NCI-H82 treated with DMSO at 0.1 percent for 48 hours (cell line): ENCODE measurements at regions not wholly inside any gene's neighbourhood (a gene's known extent, or its start where the extent isn't known, plus 50 kb on each side); places are given as distances from the start of the nearest gene placed in this dataset.

Experiments used
- DNase-seq: peaks from one replicate; lab custom pipeline; 2025; ENCODE audit not compliant: unreplicated experiment; lab: John Stamatoyannopoulos, UW

DNA sequence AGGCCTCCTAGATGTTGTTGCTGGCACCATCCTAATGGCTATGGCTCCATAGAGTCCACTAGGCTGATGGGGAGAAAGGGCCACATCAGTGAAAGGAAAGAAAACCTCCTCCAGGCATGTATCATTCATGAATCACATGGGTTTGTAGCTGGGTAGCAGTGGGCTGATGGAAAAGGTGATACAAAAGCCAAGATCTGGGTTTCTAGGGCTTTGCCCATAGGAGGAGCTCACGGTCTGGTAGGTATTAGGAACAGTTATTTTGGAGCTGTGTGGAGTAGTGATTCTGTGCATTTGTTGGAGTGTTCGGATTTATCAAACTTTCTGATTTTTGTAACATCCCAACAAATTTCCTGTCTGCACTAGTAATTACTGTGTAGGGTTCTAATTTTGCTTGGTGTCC, 259.2 kb downstream of the SLC4A3 start:
- DNase-seq, result peak; percentile 17

DNA sequence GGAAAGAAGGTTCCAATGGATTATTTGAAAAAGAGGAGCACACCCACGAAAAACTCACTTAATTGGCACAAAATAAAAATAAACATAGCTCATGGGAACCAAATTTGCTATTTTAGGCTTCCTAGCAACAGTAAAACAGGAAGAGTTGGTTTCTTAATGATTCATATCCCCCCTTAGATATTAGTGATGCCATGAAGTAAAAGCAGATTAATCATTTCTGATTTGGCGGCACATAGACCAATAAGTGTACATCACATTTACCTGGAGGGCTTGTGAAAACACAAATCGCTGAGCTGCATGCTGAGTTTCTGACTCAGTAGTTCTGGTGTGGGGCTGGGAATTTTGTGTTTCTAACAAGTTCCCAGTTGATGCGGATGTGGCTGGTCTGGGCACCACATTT, 260.4 kb downstream of the SLC4A3 start:
- no peak for DNase-seq

DNA sequence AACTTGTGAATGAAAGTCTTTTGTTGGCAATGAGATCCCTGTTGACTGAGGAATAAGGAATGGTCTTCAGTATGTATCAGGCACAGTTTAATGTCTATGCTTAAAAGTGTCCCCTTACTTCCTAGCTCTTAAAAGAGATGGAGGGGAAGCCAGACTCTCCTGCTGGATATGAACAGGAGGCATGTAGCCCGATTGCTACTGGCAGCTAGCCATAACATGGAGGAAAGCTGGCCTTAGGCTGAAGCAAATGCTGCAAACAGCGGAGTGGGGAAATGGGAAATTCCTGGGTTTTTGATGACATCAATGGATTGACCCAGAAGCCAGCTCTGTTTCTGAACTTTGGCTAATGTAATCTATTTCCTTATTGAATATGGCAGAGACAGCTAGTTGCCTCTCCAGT, 266.1 kb downstream of the SLC4A3 start:
- no peak for DNase-seq

DNA sequence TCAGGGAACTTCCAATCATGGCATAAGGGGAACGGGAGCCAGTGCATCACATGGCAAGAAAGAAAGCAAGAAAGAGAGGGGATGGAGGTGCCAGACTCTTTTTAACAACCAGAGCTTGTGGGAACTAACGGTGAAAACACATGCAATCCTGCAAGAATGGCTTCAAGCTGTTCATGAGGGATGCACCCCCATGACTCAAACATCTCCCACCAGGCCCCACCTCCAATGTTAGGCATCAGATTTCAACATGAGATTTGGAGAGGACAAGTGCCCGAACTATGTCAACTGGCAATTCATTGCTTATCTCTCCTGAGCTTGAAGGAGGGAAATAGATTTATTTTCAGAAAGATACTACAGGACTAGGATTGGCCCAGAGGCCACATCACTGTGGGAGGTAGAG, 270.0 kb downstream of the SLC4A3 start:
- DNase-seq, result no peak

DNA sequence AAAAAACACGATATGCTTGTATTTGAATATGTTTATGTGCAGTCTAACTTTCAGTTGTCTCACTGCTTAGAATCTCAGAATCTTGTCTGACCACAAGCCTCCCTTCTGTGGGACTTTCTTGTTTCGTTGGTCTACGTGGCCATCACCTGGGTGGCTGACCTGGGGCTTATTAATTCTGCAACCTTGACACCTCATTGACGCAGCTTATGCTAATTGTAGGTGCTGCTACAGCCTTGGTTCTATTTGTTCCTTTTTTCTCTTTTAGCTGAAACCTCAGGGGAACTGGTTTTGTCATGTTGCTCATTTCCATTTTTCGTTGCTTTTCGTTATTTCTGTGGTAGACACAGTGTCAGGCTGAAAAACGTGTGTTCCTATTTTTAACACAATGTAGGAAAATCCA, 273.7 kb downstream of the SLC4A3 start:
- DNase-seq, result no peak

DNA sequence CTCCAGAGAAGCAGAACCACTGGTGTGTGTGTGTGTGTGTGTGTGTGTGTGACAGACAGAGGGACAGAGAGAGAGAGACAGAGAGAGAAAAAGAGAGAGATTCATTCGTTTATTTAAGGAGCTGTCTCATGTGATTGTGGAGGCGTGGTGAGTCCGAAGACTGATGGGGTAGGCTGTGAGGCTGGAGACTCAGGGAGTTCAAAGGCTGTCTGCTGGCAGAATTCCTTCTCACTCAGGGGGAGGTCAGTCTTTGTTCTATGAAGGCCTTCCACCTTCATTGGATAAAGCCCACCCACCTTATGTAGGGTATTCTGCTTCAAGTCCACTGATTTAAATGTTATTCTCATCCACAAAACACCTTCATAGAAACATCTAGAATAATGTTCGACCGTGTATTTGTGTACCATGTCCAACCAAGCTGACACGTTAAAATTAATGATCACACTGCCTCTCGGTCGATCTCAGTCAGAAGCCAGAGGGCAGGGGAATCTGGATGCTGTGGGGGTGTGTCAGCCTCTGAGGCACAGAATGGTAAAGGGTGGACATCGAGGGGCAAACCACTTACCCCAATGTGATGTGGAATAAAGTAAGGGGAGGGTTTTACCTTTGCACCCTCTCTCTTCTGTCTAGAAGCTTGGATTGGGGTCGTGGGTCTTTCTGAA, 275.6 kb downstream of the SLC4A3 start:
- no peak for DNase-seq

DNA sequence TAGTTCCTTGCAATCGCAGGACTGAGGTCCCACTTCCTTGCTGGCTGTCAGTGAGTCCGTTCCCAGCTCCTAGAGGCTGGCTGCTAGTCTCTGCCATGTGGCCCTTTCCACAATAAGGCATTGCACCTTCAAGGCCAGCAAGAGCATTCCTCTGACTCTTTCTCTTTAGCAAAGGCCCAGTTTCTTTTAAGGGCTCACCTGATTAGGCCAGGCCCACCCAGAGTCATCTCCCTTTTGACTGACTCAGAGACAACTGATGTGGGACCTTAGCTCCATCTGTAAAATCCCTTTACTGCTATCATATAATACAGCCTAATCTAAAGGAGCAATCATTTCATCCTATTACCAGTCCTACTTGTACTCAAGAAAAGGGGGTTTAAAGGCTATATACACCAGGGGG, 278.2 kb downstream of the SLC4A3 start:
- no peak for DNase-seq

DNA sequence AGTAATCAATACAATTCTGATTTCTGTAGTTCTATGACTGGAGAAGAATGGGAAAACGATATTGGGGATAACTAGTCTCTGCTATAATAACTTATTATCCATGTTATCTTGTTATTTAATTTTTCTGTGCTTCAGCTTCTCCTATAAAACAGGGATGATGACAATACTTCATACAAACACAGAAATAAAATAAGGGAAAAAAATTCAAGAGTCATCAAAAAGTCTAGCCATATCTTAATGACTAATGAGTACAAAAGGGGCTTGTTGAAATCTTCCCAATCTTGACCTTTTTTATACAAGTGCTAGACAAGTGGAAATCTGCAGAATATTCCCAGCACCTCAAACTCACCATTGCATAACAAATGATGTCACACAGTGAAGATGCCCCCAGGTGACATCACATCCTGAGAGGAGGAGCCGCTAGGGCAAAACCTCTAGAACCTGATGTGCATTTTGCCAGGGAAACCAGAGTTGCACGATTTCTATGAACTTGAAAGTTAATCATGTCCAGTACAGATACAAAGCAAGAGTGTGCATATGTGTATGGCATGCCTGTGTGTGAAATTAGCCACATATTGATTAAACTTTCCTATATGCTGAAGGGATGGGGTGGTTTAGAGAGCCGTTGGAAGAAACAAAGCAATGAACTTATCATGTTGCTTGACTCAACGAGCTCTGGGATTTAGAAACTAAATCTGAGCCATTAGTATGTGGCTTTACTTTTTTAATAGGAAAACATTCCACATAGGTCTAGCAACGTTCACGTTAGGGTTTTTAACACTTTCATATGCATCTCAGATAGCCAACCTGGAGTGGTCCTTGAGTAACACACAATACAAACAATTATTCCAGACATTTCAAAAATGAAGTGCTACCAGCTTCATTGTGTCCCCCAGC, 278.9 kb downstream of the SLC4A3 start:
- DNase-seq, result no peak

DNA sequence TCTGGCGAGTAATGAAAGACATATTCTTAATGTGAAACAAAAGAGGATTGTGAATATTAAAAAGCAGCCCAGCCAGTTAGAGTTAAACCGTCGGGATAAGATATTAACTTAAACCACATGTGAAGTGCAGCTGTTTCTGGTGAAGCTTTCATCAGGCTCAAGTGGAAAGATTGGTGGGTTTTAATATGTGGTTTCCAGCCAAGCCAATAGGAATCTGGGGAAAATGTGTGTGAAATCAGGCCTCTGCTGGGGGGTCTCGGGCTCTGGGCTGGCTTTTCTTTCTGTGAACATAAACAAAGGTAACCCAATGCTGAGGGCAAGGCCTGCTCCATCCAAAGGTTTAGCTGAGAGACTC, 279.6 kb downstream of the SLC4A3 start:
- no peak for DNase-seq

DNA sequence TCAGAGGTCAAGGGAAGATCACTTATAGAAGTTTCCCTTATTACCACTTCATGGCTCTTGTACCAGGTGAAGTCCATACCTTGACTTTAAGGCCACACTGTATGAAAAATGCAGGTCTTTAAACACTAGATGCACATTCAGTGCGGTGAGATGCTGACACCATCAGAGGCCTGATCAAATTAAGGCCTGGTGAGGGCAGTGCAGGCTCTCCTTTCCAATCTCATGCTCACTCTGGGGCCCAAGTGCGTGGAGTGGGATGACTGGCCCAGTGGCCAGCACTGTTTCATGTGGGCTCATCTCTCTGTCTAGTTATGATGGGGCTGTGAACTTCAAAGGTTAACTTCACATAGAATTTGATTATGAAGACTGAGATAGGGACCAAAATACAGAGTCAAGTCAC, 281.1 kb downstream of the SLC4A3 start:
- no peak for DNase-seq

DNA sequence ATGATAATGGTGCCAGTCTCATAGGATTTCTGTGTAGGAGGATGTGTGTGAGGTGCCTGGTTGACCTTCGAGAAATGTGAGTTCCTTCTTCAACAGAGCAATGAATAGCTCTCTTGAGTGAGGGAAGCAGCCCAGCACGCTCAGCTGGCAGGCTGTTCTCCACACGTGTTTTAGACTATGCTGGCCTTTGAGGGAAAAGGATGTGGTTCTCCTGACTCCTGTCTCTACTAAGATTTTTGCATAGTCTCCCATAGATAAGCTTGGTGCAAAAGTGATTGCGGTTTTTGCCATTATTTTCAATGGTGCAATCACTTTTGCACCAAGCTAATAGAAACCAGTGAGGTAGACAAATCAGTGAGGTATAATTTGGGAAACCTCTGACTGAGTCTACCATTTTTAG, 284.1 kb downstream of the SLC4A3 start:
- no peak for DNase-seq

DNA sequence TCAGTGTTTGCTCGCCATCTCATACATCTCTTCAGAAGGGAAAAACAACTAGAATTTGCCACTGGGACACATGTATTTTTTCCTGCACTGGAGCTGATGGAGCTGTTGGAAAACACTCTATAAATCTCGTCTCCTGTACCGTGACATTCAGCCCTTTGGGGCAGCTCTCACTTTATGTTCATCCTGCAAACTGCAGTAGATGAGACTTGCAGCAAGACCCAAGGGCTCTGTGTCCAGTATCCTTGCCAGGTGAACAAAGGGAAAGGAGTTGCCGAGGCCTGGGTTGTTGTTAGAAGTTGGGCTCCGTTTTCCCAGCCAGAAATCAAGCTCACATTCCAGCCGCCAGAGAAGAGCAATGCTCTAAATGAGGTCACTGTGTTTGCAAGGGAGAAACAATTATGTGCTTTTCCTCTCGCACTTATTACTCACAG, 285.1 kb downstream of the SLC4A3 start:
- no peak for DNase-seq

DNA sequence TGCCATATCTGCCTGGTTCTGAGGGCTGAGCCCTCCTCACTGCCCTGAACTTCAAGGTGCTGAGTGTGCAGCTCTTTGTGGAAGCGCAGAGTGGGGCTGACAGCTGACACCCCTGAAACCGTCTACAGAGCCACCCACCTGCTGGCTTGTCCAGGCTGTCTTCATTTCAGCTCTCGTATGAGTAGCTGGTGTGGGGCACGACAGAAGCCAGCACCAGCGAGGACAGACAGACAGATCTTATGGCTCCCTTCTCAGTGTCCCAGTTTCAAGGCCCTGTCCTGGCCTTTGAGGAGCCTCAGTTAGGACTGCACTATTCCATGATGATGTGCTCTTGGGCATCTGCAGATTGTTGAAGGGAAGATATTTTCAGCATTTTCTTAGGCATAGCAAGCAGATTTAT, 287.1 kb downstream of the SLC4A3 start:
- no peak for DNase-seq

DNA sequence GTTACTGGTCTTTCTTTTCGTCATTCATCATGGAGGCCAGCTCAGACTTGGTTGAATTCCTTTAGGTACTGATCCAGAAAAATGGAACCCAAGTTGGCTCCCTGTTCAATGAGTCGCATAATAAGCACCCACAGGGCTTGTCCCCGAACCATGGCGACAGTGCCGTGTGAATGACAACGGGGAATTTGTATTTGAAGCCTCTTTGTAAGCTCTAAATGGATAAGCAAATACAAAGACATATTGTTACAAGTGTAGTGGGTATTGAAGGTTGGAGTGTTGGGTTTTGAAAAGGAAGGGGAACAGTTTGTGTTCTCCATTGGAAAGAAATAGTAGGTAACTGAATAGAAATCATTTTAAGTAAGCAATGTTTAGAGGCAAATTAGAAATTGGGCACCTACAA, 288.9 kb downstream of the SLC4A3 start:
- no peak for DNase-seq

DNA sequence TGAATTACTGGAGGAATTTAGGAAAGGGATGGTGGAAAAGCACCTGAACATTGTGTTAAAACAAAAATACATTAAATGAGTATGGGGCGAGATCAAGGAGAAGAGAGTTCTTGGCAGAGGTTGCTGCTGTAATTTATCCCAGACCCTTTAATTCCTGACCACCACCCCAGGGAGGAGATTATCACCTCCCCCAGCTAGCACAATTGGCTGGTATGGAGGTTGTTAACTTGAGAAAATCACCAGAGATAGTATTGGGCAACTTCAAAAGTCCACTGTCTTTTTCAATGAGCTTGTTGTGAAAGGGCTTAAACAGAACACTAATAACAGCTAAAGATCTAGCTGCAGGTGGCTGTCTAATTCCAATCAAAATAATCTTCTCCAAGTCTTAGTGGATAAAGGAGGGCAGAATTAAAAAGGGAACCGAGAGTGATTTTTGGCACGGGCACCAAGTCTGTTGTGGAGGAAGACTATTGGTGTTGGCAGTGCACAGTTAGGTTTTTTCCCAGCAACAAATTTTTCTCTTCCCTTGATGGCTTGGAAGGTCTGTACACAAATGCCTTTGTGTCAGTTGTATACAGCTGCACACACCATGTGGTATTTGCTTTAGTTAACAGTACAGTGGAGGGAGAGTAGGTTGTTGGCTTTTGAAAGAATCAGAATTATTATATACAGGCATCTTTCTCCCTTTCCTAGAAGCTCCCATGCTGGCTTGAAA, 289.5 kb downstream of the SLC4A3 start:
- peak; percentile 67 for DNase-seq

DNA sequence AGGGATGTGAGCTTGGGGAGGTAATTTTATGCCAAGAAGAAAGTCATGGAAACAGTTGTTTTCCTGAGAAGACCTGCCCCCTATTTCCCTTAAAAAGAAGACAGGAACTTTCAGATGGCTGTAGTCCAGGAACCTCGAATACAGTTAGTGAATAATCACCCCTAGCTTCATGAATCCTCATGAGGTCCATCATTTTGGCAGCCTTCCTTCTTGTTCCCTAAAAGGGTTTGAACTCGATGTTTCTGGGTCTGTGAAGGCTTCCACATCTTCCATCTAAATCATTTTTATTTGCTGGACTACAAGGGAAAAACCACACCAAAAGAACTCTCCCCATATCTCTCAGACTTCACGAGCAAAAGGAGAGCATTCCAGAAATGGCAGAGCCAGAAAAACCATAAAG, 290.8 kb downstream of the SLC4A3 start:
- no peak for DNase-seq

DNA sequence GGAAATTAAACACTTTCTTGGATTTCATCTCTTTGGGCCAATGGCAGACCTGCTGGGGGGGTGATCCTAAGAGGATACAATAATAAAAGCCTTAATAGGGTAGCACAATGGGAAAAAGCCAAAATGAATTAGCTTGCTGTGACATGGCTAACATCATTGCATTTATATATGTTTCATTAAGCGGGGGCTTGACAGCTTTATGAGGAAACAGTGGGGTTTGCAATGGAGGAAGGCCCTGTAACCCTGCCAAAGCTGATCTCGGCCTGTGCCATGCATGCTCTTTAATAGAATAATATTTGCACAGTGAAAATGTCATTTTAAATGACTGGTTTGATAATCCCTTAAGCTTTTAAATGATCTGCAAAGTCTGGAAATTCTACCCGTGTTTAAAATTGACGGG, 291.5 kb downstream of the SLC4A3 start:
- DNase-seq, result no peak

DNA sequence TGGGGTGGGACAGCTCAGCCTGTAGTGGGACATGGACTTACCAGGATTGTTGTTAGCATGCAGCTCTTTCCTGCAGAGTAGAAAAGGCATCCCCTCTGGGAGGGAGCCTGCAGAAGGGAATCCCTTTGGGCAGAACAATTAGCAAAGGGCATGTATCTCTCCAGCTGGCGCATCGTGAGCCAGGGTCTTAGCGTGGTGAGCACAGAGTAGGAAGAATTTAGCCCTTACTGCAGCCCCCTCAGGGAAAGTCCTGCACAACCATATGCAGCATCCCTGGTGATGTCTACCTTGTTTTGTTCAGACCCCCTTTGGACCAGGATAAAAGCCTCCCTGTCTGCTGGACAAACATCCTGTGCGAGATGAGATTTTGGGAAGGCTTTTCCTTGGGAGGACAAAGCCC, 292.1 kb downstream of the SLC4A3 start:
- no peak for DNase-seq

DNA sequence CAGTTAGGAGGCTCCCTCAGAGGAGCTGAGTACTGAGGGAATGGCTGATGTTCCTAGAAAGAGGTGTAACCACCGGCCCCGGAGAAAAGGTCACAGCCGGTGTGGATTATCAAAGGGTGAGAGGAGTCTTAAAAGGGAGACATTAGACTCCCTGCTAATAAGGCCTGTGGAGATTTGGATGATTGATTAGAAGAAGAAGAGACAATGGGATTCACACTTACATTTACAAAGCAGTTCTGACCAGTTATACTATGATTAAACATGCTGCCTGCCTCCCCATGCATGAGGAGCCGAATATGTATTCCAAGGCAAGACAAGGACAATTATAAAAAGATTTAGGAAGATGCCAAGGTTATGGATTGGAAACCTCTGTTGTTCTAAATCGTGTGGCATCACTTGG, 302.4 kb downstream of the SLC4A3 start:
- peak; percentile 80 for DNase-seq

DNA sequence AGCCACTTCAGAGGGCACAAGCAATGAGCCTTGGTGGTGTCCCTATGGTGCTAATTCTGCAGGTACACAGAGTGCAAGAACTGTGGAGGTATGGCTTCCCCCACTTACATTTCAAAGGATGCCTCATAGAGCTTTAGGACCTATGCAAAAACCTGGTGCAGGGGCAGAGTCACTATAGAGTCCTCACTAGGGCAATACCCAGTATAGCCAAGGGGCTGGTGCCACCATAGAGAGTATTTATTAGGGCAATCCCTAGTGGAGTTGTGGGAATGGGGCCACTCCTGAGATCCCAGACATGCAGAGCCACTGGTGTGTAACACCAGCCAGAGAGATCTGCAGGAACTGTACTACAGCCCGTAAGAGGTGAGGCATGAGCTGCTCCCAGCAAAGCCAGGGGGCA, 312.2 kb downstream of the SLC4A3 start:
- no peak for DNase-seq

DNA sequence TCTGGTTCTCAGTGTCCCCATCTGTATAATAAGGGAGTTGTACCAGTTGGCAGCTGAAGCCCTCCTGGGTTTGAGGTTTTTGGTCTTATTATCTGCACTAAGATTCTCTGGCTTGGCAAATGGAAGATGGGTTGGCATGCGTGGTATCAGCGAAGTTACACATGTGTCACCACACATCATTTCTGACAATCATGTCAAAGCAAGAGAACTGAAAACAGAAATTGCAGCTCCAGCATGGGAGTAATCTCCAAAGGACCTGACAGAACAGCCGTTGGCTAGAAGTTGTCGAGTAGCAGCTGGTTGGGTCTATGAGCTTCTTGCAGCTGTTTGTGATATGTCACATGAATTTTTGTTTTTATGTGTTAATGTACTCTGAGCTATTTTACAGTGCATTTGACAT, 317.4 kb downstream of the SLC4A3 start:
- no peak for DNase-seq

DNA sequence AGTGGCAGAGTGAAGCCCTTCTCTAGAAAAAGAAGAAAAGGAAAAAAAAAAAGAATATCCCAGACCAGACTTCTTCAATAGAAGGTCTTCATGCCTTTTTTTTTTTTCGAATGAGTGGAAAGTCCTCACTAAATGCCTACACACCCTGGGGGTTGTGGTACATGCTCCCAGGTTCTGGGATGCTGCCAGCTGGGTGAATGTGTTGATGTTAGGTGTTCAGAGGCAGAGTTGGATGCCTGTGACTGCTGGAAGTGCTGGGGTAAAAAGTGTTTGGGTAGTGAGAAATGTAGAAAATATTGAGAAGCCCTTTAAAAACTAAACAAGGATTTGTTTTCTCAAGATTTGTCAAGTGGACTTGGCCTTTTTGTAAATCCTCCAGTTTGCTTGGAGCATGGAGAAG, 318.6 kb downstream of the SLC4A3 start:
- DNase-seq, result no peak
